H9 (cell line): ENCODE measurements at regions not wholly inside any gene's neighbourhood (a gene's known extent, or its start where the extent isn't known, plus 50 kb on each side); places are given as distances from the start of the nearest gene placed in this dataset.

Experiments used
- DNase-seq: peaks from one replicate; pipeline ENCODE4 v3.0.0-alpha.2; 2017
- H2AFZ ChIP-seq: one replicate; pipeline ENCODE4 v1.6.1; 2013; ENCODE audit warnings: mild to moderate bottlenecking, low read length, control low read depth, moderate library complexity
- H2AK5ac ChIP-seq: 2 replicates; pipeline ENCODE4 v1.6.1; 2013; ENCODE audit warnings: low read length, control low read depth, mixed read lengths; ENCODE audit not compliant: insufficient read length
- H2BK120ac ChIP-seq: one replicate; pipeline ENCODE4 v1.6.1; 2013; ENCODE audit warnings: low read depth, mild to moderate bottlenecking, low read length, control low read depth, inconsistent platforms; ENCODE audit not compliant: poor library complexity, severe bottlenecking
- H2BK12ac ChIP-seq: 2 replicates; pipeline ENCODE4 v1.6.1; 2013; ENCODE audit warnings: low read length, control low read depth, mixed read lengths, low read depth; ENCODE audit not compliant: insufficient read length
- H2BK15ac ChIP-seq: 2 replicates; pipeline ENCODE4 v1.6.1; 2013; ENCODE audit warnings: low read depth, low read length, control low read depth
- H2BK20ac ChIP-seq: one replicate; pipeline ENCODE4 v1.6.1; 2013; ENCODE audit warnings: low read depth, mild to moderate bottlenecking, low read length, control low read depth, inconsistent platforms; ENCODE audit not compliant: poor library complexity, severe bottlenecking
- H2BK5ac ChIP-seq: 2 replicates; pipeline ENCODE4 v1.6.1; 2013; ENCODE audit warnings: low read length, control low read depth, mixed read lengths; ENCODE audit not compliant: insufficient read length
- H3K14ac ChIP-seq: 2 replicates; pipeline ENCODE4 v1.6.1; 2013; ENCODE audit warnings: low read length, control low read depth; ENCODE audit not compliant: insufficient read depth
- H3K18ac ChIP-seq: 2 replicates; pipeline ENCODE4 v1.6.1; 2013; ENCODE audit warnings: low read depth, mild to moderate bottlenecking, mixed read lengths, low read length, control low read depth; ENCODE audit not compliant: insufficient read length
- H3K23ac ChIP-seq: 2 replicates; pipeline ENCODE4 v1.6.1; 2013; ENCODE audit warnings: low read length, control low read depth, mixed read lengths, low read depth; ENCODE audit not compliant: insufficient read length
- H3K23me2 ChIP-seq: 2 replicates; pipeline ENCODE4 v1.6.1; 2013; ENCODE audit warnings: low read depth, mild to moderate bottlenecking, mixed read lengths, low read length, control low read depth; ENCODE audit not compliant: insufficient read length, poor library complexity, severe bottlenecking
- H3K27ac ChIP-seq: 2 replicates; pipeline ENCODE4 v1.5.1; 2013; ENCODE audit warnings: low read length, control low read depth, mixed read lengths, low read depth; ENCODE audit not compliant: insufficient read length
- H3K27me3 ChIP-seq: 2 replicates; pipeline ENCODE4 v1.6.1; 2013; ENCODE audit warnings: low read length, control low read depth, inconsistent platforms; ENCODE audit not compliant: insufficient read depth
- H3K4ac ChIP-seq: 2 replicates; pipeline ENCODE4 v1.6.1; 2013; ENCODE audit warnings: low read depth, mild to moderate bottlenecking, control low read depth, inconsistent platforms, low read length, moderate library complexity
- H3K4me1 ChIP-seq: 2 replicates; pipeline ENCODE4 v1.6.1; 2013; ENCODE audit warnings: low read length, control low read depth, inconsistent platforms; ENCODE audit not compliant: insufficient read depth
- H3K4me2 ChIP-seq: 2 replicates; pipeline ENCODE4 v1.6.1; 2013; ENCODE audit warnings: low read length, control low read depth, mixed read lengths; ENCODE audit not compliant: insufficient read length, insufficient read depth
- H3K56ac ChIP-seq: 2 replicates; pipeline ENCODE4 v1.6.1; 2013; ENCODE audit warnings: low read depth, mild to moderate bottlenecking, mixed read lengths, low read length, control low read depth; ENCODE audit not compliant: insufficient read length
- H3K79me1 ChIP-seq: 2 replicates; pipeline ENCODE4 v1.6.1; 2013; ENCODE audit warnings: low read depth, mild to moderate bottlenecking, moderate library complexity, low read length, control low read depth, inconsistent platforms; ENCODE audit not compliant: insufficient read depth, poor library complexity, severe bottlenecking
- H3K79me2 ChIP-seq: 2 replicates; pipeline ENCODE4 v1.6.1; 2013; ENCODE audit warnings: low read length, control low read depth, inconsistent platforms; ENCODE audit not compliant: insufficient read depth
- H3K9ac ChIP-seq: 2 replicates; pipeline ENCODE4 v1.6.1; 2013; ENCODE audit warnings: low read length, control low read depth, mixed read lengths; ENCODE audit not compliant: insufficient read length; ENCODE audit errors: extremely low read depth
- H3K9me3 ChIP-seq: one replicate; pipeline ENCODE4 v1.6.1; 2013; ENCODE audit warnings: low read depth, low read length, inconsistent platforms; ENCODE audit not compliant: control insufficient read depth
- H3T11ph ChIP-seq: one replicate; pipeline ENCODE4 v1.6.1; 2013; ENCODE audit warnings: mild to moderate bottlenecking, low read length, control low read depth, inconsistent platforms
- H4K20me1 ChIP-seq: one replicate; pipeline ENCODE4 v1.6.1; 2013; ENCODE audit not compliant: control insufficient read depth, insufficient read length, insufficient read depth
- H4K5ac ChIP-seq: 2 replicates; pipeline ENCODE4 v1.6.1; 2013; ENCODE audit warnings: low read depth, mild to moderate bottlenecking, mixed read lengths, low read length, control low read depth; ENCODE audit not compliant: insufficient read length
- H4K8ac ChIP-seq: replicated peaks from 2 replicates; pipeline ENCODE4 v1.6.1; 2013; ENCODE audit warnings: low read length, control low read depth, mixed read lengths, low read depth; ENCODE audit not compliant: insufficient read length
- H4K91ac ChIP-seq: 2 replicates; pipeline ENCODE4 v1.6.1; 2013; ENCODE audit warnings: low read depth, mild to moderate bottlenecking, moderate library complexity, mixed read lengths, low read length, control low read depth; ENCODE audit not compliant: insufficient read length
- H3K27ac Mint-ChIP-seq, 3 experiments: 2 replicates in 2 of 3; 3 replicates in 1 of 3; pipeline ENCODE4 v1.8.0; 2020 to 2021; ENCODE audit warnings: mixed read lengths in 3 of 3, mild to moderate bottlenecking in 1 of 3, moderate library complexity in 1 of 3
- H3K27me3 Mint-ChIP-seq: 2 replicates; pipeline ENCODE4 v1.8.0; 2021; ENCODE audit warnings: low read depth, mild to moderate bottlenecking, moderate library complexity, mixed read lengths
- H3K36me3 Mint-ChIP-seq, 3 experiments: 2 replicates in 2 of 3; 3 replicates in 1 of 3; pipeline ENCODE4 v1.8.0; 2020 to 2021; ENCODE audit warnings: low read depth in 3 of 3, mixed read lengths in 3 of 3; ENCODE audit not compliant: insufficient read depth in 1 of 3
- H3K4me1 Mint-ChIP-seq, 2 experiments: 2 replicates each; pipeline ENCODE4 v1.8.0; 2020; ENCODE audit warnings: mixed read lengths in 2 of 2
- H3K4me3 Mint-ChIP-seq, 2 experiments: 2 replicates in 1 of 2; 3 replicates in 1 of 2; pipeline ENCODE4 v1.8.0; 2020 to 2021; ENCODE audit warnings: mild to moderate bottlenecking in 2 of 2, mixed read lengths in 2 of 2, moderate library complexity in 1 of 2
- H3K9me3 Mint-ChIP-seq, 2 experiments: 2 replicates in 1 of 2; 3 replicates in 1 of 2; pipeline ENCODE4 v1.8.0; 2020; ENCODE audit warnings: mild to moderate bottlenecking in 2 of 2, mixed read lengths in 2 of 2, moderate library complexity in 1 of 2
- WGBS: extraction: QIAGEN DNeasy Blood & Tissue Kit; methylation state at CpG from one replicate; pipeline ENCODE4 v1.1.7; 2013; ENCODE audit warnings: missing lambda C conversion rate, low lambda C conversion rate, mixed read lengths; ENCODE audit not compliant: insufficient read length; ENCODE audit errors: extremely low coverage; 5-methylcytosine and 5-hydroxymethylcytosine counted together
- TF ChIP-seq, protein P1 (sequence below): fragments of 200-600 bp; sonication (generic); conservative IDR thresholded peaks from 3 replicates; pipeline ENCODE4 v1.8.0; 2021; ENCODE audit warnings: antibody characterized with exemption, mild to moderate bottlenecking

DNA sequence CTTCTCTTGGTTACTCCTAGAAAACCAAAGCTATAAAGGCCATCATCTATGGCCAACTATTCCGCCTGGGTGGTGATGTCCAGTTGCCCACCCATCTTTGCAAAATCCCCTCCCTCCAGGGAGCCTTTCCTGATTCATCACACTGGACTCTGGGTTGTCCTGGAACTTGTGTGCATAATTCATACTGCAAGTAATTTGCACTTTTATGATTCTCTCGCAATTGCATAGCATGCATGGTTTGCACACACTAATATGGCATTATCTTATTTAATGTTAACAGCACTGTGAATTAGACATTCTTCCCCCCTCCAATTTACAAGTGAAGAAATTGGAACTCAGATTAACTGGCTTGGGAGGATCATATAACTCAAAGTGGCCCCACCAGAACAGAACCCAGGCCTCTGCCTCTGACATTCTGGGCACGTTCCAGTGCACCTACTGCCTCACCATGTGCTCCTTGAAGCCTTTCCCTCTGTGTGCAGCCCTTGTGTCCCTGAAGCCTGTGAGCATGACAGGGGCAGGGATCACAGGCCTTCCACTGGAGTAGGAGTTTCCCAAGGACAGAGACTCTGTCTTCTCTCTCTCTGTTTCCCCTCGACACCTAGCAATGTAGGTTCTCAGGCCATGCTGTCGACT, 98.9 kb upstream of the IPO9 start:
- no peak for DNase-seq
- Histone ChIP-seq H3K79me1 (no peaks in the 10 kb centered on the region), H3K18ac (no peak overlapping the region), H3K9ac (no peak overlapping the region), H4K5ac (no peak overlapping the region), H2AFZ (no peak overlapping the region), H3K23me2 (no peaks in the 10 kb centered on the region), H2BK120ac (no peak overlapping the region), H3K4ac (no peak overlapping the region), H4K91ac (no peak overlapping the region), H2BK12ac (no peak overlapping the region), H3K27me3 (no peaks in the 10 kb centered on the region), H3K14ac (no peak overlapping the region), H4K8ac (no peak overlapping the region), H3K23ac (no peak overlapping the region), H2AK5ac (no peak overlapping the region), H2BK20ac (no peak overlapping the region), H3K9me3 (no peaks in the 10 kb centered on the region), H3K4me2 (no peak overlapping the region), H3K4me1 (no peaks in the 10 kb centered on the region), H4K20me1 (no peaks in the 10 kb centered on the region), H3K27ac (no peak overlapping the region), H2BK15ac (no peak overlapping the region), H3T11ph (no peak overlapping the region), H3K56ac (no peak overlapping the region), H2BK5ac (no peak overlapping the region), H3K79me2 (no peaks in the 10 kb centered on the region)
- no peaks in the 10 kb centered on the region for H3K9me3 Mint-ChIP-seq
- peaks cover 9 to 25% of the 10 kb centered on the region in 2 experiments for H3K4me1 Mint-ChIP-seq
- peaks cover 9% of the 10 kb centered on the region for H3K27me3 Mint-ChIP-seq
- TF ChIP-seq, protein P1, sequence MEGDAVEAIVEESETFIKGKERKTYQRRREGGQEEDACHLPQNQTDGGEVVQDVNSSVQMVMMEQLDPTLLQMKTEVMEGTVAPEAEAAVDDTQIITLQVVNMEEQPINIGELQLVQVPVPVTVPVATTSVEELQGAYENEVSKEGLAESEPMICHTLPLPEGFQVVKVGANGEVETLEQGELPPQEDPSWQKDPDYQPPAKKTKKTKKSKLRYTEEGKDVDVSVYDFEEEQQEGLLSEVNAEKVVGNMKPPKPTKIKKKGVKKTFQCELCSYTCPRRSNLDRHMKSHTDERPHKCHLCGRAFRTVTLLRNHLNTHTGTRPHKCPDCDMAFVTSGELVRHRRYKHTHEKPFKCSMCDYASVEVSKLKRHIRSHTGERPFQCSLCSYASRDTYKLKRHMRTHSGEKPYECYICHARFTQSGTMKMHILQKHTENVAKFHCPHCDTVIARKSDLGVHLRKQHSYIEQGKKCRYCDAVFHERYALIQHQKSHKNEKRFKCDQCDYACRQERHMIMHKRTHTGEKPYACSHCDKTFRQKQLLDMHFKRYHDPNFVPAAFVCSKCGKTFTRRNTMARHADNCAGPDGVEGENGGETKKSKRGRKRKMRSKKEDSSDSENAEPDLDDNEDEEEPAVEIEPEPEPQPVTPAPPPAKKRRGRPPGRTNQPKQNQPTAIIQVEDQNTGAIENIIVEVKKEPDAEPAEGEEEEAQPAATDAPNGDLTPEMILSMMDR: no peak
- H3K36me3 Mint-ChIP-seq: peaks cover 0 to 2% (median 0%) of the 10 kb centered on the region in 3 experiments; a peak in 2 of 7 replicates
- WGBS: no CpG with 5 or more reads among the region's 5 CpGs
- H3K4me3 Mint-ChIP-seq: no peak overlapping the region
- H3K27ac Mint-ChIP-seq: peak overlapping the region in 2 of 3 experiments; percentile 37 to 76; a peak in 1 of 7 replicates
